A204.1 (cell line): ENCODE measurements at regions not wholly inside any gene's neighbourhood (a gene's known extent, or its start where the extent isn't known, plus 50 kb on each side); places are given as distances from the start of the nearest gene placed in this dataset.
"Not testable (repeated sequence)": the region's sequence is repeated elsewhere in the genome, so short reads cannot be mapped to it uniquely, and the experiment has no call there.

Experiments
- FAIRE-seq: peaks from 2 replicates; lab custom pipeline; 2012; peaks lifted over from hg19 to GRCh38; lab: Jason Lieb, UNC

GRCh38 chr1:204782118-204782700 lies 88.5 kb upstream of the NFASC start:
- FAIRE-seq = no peak

GRCh38 chr1:204785023-204785422 lies 85.6 kb upstream of the NFASC start:
- FAIRE-seq = not testable (repeated sequence)

- FAIRE-seq = no peak
Observed at GRCh38 chr1:204788470-204788869, 82.2 kb upstream of the NFASC start.

GRCh38 chr1:204791453-204792353 lies 79.0 kb upstream of the NFASC start:
- no peak for FAIRE-seq

- no peak for FAIRE-seq
Observed at GRCh38 chr1:204792354-204792692, 78.3 kb upstream of the NFASC start.

GRCh38 chr1:204793259-204793914 lies 77.3 kb upstream of the NFASC start:
- FAIRE-seq = no peak

GRCh38 chr1:204796886-204797285 lies 73.8 kb upstream of the NFASC start:
- FAIRE-seq = not testable (repeated sequence)

GRCh38 chr1:204797401-204797800 lies 73.3 kb upstream of the NFASC start:
- no peak for FAIRE-seq

- no peak for FAIRE-seq
Observed at GRCh38 chr1:204799630-204800029, 71.0 kb upstream of the NFASC start.

- no peak for FAIRE-seq
Observed at GRCh38 chr1:204801211-204801610, 69.5 kb upstream of the NFASC start.

GRCh38 chr1:204802401-204803175 lies 68.1 kb upstream of the NFASC start:
- no peak for FAIRE-seq

GRCh38 chr1:204803607-204804006 lies 67.1 kb upstream of the NFASC start:
- FAIRE-seq = no peak

- no peak for FAIRE-seq
Observed at GRCh38 chr1:204806943-204807687, 63.5 kb upstream of the NFASC start.

- FAIRE-seq = no peak
Observed at GRCh38 chr1:204809488-204809887, 61.2 kb upstream of the NFASC start.

GRCh38 chr1:204812842-204813241 lies 57.8 kb upstream of the NFASC start:
- no peak for FAIRE-seq

GRCh38 chr1:204813522-204813921 lies 57.1 kb upstream of the NFASC start:
- FAIRE-seq = no peak

- FAIRE-seq = no peak
Observed at GRCh38 chr1:204814166-204814884, 56.3 kb upstream of the NFASC start.

- FAIRE-seq = no peak
Observed at GRCh38 chr1:204817341-204817740, 53.3 kb upstream of the NFASC start.

- no peak for FAIRE-seq
Observed at GRCh38 chr1:204818998-204819397, 51.7 kb upstream of the NFASC start.

- FAIRE-seq = no peak
Observed at GRCh38 chr1:204819495-204819894, 51.2 kb upstream of the NFASC start.
